HG02610 (cell line): ENCODE measurements at regions not wholly inside any gene's neighbourhood (a gene's known extent, or its start where the extent isn't known, plus 50 kb on each side); places are given as distances from the start of the nearest gene placed in this dataset.

Source experiments
- ATAC-seq: cut with Tn5 transposase; IDR thresholded peaks from one replicate; pipeline ENCODE4 v1.9.1; 2021; ENCODE audit warnings: mild to moderate bottlenecking, moderate library complexity; ENCODE audit not compliant: unreplicated experiment

- ATAC-seq, result no peak
Observed at GRCh38 chr12:131370321-131370720, 340.6 kb upstream of the SFSWAP start.

- no peak for ATAC-seq
Observed at GRCh38 chr12:131370791-131371347, 340.0 kb upstream of the SFSWAP start.

- ATAC-seq, result no peak
Observed at GRCh38 chr12:131371401-131372170, 339.3 kb upstream of the SFSWAP start.

- ATAC-seq, result no peak
Observed at GRCh38 chr12:131372171-131372475, 338.8 kb upstream of the SFSWAP start.

- ATAC-seq, result no peak
Observed at GRCh38 chr12:131372706-131373195, 338.1 kb upstream of the SFSWAP start.

GRCh38 chr12:131375261-131375971 lies 335.5 kb upstream of the SFSWAP start:
- no peak for ATAC-seq

GRCh38 chr12:131375972-131376345 lies 334.9 kb upstream of the SFSWAP start:
- no peak for ATAC-seq

GRCh38 chr12:131378176-131378842 lies 332.6 kb upstream of the SFSWAP start:
- ATAC-seq, result no peak

- ATAC-seq, result no peak
Observed at GRCh38 chr12:131378861-131379665, 331.8 kb upstream of the SFSWAP start.

GRCh38 chr12:131379738-131380137 lies 331.2 kb upstream of the SFSWAP start:
- ATAC-seq, result no peak

GRCh38 chr12:131380220-131380964 lies 330.5 kb upstream of the SFSWAP start:
- ATAC-seq, result no peak

- ATAC-seq, result no peak
Observed at GRCh38 chr12:131380965-131381705, 329.8 kb upstream of the SFSWAP start.

GRCh38 chr12:131381716-131382430 lies 329.0 kb upstream of the SFSWAP start:
- ATAC-seq, result no peak

GRCh38 chr12:131383291-131383690 lies 327.6 kb upstream of the SFSWAP start:
- ATAC-seq, result no peak

GRCh38 chr12:131383741-131384543 lies 326.9 kb upstream of the SFSWAP start:
- no peak for ATAC-seq

GRCh38 chr12:131384544-131384855 lies 326.4 kb upstream of the SFSWAP start:
- no peak for ATAC-seq

GRCh38 chr12:131385313-131386166 lies 325.4 kb upstream of the SFSWAP start:
- ATAC-seq, result no peak
